RWPE2 (cell line): ENCODE measurements at regions not wholly inside any gene's neighbourhood (a gene's known extent, or its start where the extent isn't known, plus 50 kb on each side); places are given as distances from the start of the nearest gene placed in this dataset.

Experiments used
- ATAC-seq: fragments of 200-7000 bp; cut with Tn5 transposase; 3 replicates; pipeline ENCODE4 v1.9.1; 2021; ENCODE audit warnings: low read depth
- DNase-seq: peaks from one replicate; pipeline ENCODE4 v3.0.0-alpha.2; 2020; ENCODE audit warnings: low spot score
- H3K27ac ChIP-seq: fragments of 450-650 bp; 2 replicates; pipeline ENCODE4 v1.5.1; 2017; ENCODE audit warnings: mild to moderate bottlenecking; ENCODE audit not compliant: poor library complexity, severe bottlenecking
- H3K27me3 ChIP-seq: fragments of 250-450 bp; sonication (Bioruptor Pico); 2 replicates; pipeline ENCODE4 v1.5.1; 2021; ENCODE audit warnings: mild to moderate bottlenecking, moderate library complexity; ENCODE audit not compliant: insufficient read depth, poor library complexity, severe bottlenecking
- H3K36me3 ChIP-seq: fragments of 250-450 bp; sonication (Bioruptor Pico); 2 replicates; pipeline ENCODE4 v1.5.1; 2020; ENCODE audit warnings: low read depth, mild to moderate bottlenecking, moderate library complexity
- H3K4me1 ChIP-seq: fragments of 250-450 bp; sonication (Bioruptor Pico); 2 replicates; pipeline ENCODE4 v1.5.1; 2021; ENCODE audit warnings: mild to moderate bottlenecking, moderate library complexity; ENCODE audit not compliant: insufficient read depth, poor library complexity, severe bottlenecking
- H3K4me3 ChIP-seq: fragments of 250-450 bp; sonication (Bioruptor Pico); 2 replicates; pipeline ENCODE4 v1.5.1; 2021; ENCODE audit warnings: mild to moderate bottlenecking, moderate library complexity; ENCODE audit not compliant: severe bottlenecking
- H3K9me3 ChIP-seq: fragments of 250-450 bp; sonication (Bioruptor Pico); 2 replicates; pipeline ENCODE4 v1.5.1; 2021; ENCODE audit warnings: mild to moderate bottlenecking, moderate library complexity; ENCODE audit not compliant: severe bottlenecking
- TF ChIP-seq, protein P1 (sequence below): fragments of 450-650 bp; IDR thresholded peaks from one replicate; pipeline ENCODE4 v1.5.1; 2017; ENCODE audit warnings: mild to moderate bottlenecking, moderate library complexity; ENCODE audit not compliant: poor library complexity, severe bottlenecking

DNA sequence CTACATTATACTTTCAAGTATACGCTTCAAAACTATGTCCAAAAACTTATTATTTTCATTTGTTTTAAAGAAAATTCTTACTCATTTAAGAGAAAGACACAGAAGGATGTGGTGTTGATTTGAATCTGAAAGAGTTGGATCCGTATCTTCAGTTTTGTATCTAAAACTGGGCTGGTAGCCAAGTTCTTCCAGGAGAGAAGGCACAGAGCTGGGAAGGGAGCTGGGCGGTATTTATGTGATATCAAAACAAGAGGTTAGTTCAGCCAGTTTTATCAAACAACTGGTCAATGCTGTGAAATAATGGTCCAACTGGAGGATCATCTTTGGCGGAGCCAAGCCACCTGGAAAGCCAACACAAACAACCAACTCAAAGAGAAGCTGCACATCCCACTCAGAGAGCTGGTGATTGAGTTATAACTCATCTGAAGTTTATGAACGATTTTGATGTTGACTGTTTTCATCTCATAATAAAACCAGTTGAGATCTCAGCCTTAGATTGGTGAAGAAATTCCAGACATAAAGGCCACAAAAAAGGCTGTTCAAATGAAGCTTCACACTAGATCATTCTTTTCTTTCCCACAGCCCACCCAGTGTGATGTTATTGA, 489.6 kb upstream of the RASGRP1 start:
- Histone ChIP-seq H3K4me1 (no peaks in the 10 kb centered on the region), H3K4me3 (no peak overlapping the region), H3K27me3 (no peaks in the 10 kb centered on the region), H3K27ac (no peak overlapping the region), H3K9me3 (peaks cover 6% of the 10 kb centered on the region), H3K36me3 (no peaks in the 10 kb centered on the region)
- TF ChIP-seq, protein P1, sequence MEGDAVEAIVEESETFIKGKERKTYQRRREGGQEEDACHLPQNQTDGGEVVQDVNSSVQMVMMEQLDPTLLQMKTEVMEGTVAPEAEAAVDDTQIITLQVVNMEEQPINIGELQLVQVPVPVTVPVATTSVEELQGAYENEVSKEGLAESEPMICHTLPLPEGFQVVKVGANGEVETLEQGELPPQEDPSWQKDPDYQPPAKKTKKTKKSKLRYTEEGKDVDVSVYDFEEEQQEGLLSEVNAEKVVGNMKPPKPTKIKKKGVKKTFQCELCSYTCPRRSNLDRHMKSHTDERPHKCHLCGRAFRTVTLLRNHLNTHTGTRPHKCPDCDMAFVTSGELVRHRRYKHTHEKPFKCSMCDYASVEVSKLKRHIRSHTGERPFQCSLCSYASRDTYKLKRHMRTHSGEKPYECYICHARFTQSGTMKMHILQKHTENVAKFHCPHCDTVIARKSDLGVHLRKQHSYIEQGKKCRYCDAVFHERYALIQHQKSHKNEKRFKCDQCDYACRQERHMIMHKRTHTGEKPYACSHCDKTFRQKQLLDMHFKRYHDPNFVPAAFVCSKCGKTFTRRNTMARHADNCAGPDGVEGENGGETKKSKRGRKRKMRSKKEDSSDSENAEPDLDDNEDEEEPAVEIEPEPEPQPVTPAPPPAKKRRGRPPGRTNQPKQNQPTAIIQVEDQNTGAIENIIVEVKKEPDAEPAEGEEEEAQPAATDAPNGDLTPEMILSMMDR, result no peak
- no peak for ATAC-seq
- no peak for DNase-seq

DNA sequence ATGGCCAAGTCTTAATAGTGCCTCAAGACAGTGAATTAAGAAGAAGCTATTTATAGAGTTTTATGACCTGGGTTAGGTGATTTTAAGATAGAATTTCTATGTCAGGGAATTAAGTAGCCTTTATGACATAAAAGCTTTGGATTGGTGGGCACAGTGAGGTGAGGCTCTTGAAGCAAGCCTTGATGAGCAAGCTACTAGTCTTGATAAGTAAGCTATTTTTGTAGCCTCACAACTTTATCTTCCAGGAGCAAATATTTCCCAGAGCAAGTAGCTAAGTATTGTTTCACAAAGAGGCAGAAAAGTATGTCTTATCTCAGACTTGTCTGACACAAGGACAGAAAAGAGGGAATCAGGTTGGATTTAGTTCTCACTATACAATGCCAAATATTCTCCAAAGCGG, 491.7 kb upstream of the RASGRP1 start:
- TF ChIP-seq, protein P1, result no peak
- no peak overlapping the region for H3K4me3 ChIP-seq
- no peak overlapping the region for H3K27ac ChIP-seq
- H3K9me3 ChIP-seq, result no peaks in the 10 kb centered on the region
- no peak for DNase-seq
- H3K36me3 ChIP-seq, result no peaks in the 10 kb centered on the region
- no peak for ATAC-seq
- H3K27me3 ChIP-seq, result no peaks in the 10 kb centered on the region
- no peaks in the 10 kb centered on the region for H3K4me1 ChIP-seq

DNA sequence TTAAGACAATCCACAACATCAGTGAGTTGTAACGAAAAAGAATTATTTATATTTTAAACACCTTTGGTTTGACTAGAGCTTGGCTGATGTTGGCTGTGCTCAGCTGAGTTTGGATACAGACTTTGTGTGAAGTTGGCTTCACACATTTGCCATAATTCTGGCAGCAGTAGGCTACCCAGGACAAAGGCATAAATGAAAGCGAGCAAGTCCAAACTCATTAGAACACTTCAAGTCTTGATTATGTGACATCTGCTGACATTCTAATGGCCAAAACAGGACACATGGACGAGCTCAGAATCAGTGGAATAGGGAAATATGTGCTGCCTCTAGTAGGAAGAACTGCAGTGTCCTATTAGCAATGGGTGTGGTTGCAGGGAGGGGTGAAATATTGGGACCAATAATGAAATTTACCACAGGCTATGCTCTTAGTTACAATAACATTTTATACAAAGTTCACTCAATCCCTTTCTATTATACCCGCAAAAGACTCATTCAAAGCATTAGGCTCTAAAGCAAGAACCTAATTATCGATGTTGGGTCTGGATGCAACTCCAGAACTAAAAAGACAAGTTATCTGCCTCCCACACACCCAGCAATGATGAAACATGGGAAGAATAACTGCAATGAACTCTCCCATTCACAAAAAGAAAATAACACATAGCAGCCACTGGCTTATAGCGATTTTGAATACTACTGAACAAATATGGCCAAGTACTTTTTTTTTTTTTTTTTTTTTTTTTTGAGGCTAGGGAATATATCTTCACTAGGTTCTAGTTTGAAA, 493.9 kb upstream of the RASGRP1 start:
- ATAC-seq, result no peak
- no peak for DNase-seq
- TF ChIP-seq, protein P1, result no peak
- H3K36me3 ChIP-seq, result no peaks in the 10 kb centered on the region
- no peak overlapping the region for H3K4me3 ChIP-seq
- H3K9me3 ChIP-seq, result no peaks in the 10 kb centered on the region
- no peaks in the 10 kb centered on the region for H3K4me1 ChIP-seq
- no peak overlapping the region for H3K27ac ChIP-seq
- H3K27me3 ChIP-seq, result no peaks in the 10 kb centered on the region

DNA sequence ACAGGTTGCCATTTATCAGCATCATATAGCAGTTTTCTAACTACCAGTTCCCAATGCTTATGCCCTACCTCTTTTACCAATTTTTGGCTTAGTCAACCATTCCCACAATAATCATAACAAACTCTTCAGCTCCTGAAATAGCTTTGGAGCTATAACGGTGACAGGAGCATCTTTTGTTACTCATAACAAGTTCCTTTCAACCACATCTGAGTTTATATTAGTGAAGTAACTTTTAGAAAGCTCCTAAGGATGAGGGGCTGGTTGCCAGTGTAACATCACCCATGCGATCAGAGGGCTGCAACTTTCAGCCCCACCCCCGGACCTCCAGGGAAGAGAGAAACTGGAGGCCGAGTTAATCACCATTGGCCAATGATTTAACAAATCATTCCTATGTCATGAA, 495.3 kb upstream of the RASGRP1 start:
- no peaks in the 10 kb centered on the region for H3K36me3 ChIP-seq
- H3K4me3 ChIP-seq, result no peak overlapping the region
- H3K27ac ChIP-seq, result no peak overlapping the region
- no peaks in the 10 kb centered on the region for H3K27me3 ChIP-seq
- H3K4me1 ChIP-seq, result no peaks in the 10 kb centered on the region
- DNase-seq (no peak), ATAC-seq (no peak)
- H3K9me3 ChIP-seq, result no peaks in the 10 kb centered on the region
- TF ChIP-seq, protein P1, result no peak

DNA sequence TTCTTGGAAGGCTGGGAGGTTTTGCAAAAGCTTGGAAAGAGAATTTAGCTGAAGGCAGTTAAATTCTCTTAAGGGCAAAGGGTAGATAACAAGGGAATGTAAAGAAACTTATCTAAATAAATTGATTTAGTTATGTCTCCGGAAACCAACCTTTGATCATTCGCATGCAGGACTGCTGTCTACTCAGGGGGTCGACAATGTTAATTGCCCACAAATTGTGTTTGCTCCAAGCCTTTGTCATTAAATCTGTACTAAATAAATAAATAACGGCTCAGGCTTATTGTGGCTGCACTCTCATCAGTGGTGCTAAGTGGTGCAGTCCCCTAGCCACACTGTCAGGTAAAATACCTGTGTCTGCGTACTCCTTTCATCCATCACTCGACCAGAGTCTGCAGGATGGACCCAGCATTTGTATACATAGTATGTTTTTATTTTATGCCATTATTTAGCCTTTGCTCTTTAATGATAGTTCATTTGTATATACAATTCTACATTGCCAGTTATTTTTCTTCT, 497.4 kb upstream of the RASGRP1 start:
- no peak for DNase-seq
- Histone ChIP-seq H3K4me3 (no peak overlapping the region), H3K36me3 (no peaks in the 10 kb centered on the region), H3K4me1 (no peaks in the 10 kb centered on the region), H3K27ac (no peak overlapping the region), H3K9me3 (no peaks in the 10 kb centered on the region), H3K27me3 (no peaks in the 10 kb centered on the region)
- TF ChIP-seq, protein P1, result no peak
- no peak for ATAC-seq
